Cerebellar cortex (tissue), 1 donor: ENCODE measurements at regions not wholly inside any gene's neighbourhood (a gene's known extent, or its start where the extent isn't known, plus 50 kb on each side); places are given as distances from the start of the nearest gene placed in this dataset.

Source experiments
- DNase-seq: peaks from one replicate; pipeline ENCODE4 v3.0.0-alpha.2; 2015; ENCODE audit warnings: low spot score

DNA sequence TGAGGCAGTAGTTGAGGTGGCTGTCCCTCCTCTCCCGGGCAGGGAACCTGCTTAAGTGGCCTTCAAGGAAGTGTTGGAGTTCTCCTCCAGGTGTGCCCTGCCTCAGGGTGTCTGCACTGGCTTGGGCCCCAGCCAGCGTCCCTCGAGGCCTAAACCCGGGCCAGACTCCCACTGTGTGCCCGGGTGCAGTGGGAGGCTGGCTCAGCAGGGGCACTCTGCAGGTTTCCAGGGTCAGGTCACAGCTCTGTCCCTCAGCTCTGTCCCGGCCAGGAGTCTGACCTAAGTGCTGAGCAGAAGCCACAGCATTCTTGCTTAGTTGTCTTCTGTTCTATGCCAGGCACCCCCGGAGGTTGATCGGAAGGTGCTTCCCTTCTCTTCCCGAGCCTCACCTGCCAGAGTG, 69.0 kb upstream of the OTOS start:
- no peak for DNase-seq

DNA sequence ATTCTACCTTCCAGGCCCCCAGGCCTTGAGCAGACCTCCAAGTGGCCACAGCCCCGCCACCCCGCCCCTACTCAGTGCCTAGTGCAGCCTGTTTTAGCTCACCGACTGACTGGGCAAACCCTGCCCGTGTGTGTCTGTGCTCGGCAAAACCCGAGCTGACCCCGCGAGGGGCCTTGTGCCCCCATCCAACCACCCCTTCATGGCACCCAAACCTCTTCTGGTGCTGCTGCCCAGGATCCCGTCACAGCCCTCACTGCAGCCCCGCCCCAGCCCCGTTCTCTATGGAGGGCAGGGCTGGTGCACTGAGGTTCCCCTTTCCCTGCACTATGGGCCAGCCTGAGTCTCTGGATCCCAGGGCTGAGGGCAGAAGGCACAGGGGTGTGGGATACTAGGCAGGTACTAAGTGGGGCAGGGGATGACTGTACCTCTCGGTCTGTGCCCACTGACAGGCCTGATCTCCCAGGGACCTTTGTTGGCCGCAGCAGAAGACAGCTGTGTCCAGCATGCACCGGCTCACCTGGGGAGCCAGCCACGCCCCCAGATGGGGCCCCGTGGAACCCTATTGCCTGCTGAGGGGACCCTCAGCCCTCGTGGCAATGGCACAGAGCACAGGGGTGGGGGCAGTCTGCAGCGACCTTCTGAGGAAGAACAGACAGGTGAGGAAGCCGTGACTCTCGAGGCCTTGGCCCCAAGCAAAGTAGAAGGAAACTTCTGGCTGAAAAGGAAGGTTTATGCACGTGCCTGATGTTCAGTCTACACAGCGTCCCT, 69.9 kb upstream of the OTOS start:
- no peak for DNase-seq

DNA sequence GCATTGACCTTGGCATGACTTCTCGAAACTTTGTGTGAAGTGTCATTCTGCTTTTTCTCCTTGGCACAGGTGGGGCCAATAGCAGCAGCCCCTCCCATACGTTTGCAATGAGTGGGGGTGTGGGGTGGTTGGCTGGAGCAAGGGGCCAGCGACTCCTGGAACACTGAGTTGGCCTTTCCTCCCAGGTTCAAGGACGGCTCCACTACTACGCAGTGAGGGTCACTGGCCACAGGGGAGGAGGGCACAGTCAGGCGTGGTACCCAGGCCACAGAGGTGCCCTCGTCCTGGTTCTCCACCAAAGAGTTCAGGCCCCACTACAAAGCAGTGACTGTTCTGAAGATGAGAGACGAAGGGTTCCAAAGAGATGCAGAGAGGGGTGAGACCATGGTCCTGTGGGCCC, 70.6 kb upstream of the OTOS start:
- DNase-seq, result no peak

DNA sequence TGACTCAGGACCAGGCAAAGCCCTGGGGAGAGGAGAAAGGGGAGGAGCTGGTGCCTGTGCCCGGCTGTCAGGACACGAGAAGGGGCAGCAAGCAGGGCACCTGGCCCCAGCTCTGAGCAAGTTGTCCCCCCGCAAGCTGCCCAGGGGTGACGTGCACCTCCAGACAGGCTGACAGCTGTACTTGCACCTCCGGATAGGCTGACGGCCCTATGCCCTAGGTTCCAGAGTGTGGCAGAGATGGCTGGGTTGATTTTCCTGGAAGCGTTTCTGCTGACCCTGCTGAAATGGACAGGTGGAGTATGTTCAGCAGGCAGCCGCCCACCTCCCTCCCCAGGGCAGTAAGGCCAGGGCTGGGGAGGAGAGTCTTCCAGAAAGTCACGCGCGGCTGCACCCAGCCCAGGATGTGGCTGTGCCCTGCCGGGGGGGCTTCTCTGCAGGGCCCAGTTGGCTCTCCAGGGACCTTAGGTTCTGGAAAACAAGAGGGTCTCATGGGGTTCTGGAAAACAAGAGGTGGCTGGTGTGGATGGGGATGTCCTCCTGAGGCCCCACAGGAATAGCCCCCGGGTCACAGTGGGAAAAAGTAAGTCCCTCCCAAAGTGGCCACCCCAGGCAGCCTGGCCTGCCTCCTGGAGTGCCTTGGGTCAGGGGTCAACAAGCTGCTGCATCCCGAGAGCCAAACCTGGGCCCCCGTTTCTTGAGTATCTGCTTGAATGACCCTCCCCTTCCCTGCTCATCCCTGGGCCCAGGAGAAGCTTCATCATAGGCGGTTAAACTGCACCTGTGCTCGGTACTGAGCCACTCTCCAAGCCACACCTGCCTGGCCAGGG, 71.4 kb upstream of the OTOS start:
- DNase-seq, result no peak

DNA sequence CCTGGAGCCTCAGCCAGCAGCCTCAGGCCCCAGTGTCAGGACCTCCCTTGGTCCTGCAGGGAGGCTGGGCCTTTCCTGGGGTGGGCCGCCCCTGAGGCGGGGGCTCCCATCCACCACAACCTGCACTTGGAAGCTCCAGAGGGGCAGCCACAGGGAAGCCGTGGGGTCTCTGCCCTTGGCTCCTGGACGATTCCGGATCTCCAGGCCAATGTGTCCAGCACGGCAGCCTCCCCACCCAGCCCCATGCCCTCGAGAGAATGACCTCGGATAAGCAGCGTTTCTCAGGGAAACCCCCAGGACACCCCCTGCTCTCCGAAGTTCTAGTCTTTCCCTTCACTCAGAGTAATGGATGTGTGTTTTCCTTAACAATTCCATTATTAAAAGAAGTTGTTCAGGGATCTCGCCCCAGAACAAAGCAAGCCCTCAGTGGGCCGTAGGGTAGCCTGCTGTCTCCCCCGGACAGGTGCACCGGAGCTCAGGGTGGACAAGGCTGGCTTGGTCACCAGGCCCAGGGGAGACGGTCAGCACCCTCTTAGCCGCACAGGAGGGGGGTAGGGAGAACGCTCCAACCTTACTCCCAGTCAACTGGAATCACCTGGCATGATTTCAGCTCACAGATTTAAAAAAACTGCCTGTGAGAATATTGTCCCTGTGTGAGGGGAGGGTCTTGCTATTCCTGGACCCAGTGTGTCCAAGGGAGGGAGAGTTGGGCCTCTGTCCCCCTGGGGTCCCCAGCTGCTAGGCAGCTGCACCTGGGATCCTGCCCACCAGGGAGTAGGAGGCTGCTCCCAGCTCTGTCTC, 72.2 kb upstream of the OTOS start:
- DNase-seq, result no peak

DNA sequence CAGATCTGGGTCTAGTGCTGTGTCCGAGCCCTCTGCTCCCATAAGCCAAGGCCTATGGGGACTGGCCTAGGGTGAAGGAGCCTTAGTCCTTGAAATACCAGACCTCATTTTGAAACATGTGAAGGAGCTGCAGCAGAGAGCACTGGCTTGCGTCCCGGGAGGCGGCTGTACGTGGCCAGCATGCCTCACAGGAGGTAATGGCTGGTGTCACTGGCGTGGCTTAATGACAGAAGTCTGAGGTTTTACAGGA, 72.7 kb upstream of the OTOS start:
- no peak for DNase-seq

DNA sequence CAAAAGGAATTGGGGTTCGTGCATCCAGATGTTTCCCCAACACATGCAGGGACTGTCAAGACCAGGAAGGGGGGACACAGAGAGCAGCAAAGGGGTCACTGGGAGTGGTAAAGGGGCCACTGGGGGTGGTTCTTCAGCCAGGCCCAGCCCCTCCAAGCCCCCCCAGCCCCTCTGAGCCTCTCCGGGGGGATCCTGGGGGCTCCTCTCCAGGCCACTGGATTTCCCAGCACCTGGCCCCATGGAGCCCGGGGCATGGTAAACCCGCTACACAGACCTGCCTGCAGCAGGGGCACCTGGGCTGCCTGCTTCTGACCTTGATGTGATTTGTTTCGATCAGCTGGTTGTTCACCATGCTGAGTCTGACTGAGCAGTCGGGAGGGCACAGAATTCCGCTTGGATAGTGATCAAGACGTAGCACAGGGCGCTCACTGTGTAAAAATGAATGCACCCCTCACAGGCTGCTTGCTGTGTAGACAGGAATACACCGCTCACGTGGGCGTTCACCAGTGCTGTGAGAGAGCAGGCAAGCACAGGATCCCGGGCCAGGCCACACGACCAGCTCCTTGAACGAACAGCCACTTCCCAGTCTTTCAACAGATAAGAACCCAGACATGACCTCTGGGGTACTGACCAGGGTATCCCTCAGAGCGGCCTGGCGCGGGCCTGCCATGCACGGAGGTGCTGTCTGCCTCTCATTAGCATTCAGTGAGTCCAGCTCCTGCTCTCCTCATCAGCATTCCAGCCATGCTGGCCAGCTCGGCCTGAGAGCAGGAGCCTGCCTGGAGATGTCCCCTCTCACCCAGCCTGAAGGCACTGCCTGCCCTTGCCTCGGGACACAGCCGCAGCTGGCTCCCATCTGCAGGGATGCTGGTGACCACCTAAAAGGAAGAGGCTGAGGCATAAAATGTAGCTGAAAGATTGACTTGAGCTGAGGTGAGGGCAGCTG, 73.3 kb upstream of the OTOS start:
- no peak for DNase-seq

DNA sequence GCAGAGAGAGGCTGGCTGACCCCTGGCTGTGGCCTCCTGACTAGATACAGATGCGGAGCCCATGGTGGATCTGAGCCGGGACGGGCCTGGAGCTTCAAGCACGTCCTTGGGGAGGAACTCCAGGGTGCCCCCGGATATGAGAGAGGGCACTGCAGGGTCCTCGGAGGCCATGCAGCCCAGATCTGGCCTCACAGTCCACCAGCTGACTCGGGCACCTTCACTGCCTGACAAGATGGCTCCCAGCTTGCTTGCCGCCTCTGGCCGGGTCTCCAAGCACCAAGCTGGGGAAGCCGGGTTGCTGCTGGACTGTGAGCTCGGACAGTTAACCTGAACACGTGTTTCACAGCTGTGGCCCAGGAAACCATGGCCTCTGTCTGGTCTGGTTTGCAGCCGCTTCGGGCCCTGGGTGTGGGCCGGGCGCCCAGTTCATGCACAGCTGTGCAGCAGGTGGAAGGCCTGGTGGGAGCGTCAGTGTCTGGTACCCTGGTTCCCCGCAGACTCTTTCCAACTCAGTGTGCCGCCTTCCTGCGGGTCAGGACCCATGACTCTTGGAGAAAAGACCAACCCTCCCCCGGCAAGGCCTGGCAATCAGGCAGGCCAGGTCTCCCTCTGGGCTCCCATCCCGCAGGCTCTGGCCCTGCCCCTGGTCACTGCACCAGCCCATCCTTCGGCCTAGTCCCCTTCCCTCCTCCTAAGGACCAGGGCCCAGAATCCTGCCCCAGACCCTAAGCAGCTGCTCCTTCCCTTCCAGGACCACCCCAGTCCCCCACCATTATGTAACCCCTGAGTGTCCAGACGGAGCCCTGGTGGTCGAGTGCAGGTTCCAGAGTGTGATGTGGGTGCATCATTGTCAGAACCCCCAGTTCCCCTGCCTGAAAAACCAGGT, 74.6 kb upstream of the OTOS start:
- DNase-seq, result no peak

DNA sequence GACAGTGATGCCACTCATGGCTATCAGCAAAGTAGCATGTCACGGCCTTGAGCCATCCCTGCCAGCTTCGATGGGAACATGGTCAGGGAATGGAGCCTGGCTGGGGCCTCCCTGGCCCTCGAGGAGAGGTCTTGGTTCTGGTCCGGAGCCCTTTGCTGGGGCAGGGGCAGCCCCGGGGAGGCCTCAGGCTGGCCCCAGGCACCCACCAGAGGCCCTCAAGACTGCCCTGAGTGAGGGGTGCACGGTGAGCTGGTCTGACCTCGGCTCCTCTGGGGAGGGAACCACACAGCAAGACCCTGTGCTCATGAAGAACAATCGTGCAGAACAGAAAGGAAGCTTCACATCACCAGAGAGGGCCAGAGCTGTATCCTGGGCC, 75.2 kb upstream of the OTOS start:
- DNase-seq, result no peak

DNA sequence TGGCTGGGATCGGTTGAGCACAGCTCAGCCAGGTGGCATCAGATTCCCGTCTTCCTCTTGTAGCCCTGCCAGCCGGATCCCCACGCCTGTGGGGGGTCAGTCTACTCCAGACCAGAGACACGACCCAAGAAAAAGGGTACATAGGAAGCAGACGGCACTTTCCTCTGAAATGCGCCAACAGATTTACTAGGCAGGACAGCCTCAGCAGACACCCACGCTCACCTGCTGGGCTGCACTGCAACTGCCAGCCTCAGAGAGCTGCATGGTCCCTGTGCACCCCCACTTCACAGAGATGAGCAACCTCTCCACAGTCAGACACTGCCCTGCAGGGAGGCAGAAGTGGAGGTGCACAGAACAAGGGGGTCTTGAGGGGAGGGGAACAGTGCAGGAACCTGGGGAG, 75.7 kb upstream of the OTOS start:
- DNase-seq, result no peak

DNA sequence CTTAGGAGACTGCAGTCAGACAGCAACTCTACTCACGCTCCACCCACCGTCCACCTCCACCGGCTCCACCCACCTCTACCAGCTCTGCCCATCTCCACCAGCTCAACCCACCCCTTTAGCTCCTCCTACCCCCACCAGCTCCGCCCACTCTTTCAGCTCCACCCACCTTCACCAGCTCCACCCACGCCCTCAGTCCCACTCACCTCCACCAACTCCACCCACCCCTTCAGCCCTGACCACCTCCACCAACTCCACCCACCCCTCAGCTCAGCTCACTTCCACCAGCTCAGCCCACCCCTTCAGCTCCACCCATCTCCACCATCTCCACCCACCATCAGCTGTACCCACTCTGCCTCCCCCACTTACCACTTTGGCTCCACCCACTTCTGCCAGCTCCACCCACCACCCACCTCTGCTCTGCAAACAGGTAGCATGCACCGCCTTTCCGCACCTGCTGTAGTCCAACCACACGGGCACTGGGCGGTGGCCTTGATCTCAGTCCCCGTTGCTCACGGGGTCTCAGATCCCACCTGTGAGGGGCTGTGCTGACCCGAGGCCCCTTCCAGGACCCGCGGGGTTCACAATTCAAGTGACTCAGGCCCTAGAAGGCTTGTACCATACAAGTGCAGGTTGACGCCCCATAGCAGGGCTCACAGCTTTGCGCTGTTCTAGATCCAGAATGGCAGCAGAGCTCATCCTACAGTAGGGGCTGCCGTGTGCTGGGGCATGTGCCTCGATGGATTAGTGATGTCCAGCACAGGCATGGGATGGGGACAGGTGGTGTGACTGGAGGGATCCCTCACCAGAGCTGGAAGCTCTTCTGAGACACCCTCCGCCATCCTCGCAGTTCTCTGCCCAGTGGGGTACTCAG, 77.2 kb upstream of the OTOS start:
- no peak for DNase-seq

DNA sequence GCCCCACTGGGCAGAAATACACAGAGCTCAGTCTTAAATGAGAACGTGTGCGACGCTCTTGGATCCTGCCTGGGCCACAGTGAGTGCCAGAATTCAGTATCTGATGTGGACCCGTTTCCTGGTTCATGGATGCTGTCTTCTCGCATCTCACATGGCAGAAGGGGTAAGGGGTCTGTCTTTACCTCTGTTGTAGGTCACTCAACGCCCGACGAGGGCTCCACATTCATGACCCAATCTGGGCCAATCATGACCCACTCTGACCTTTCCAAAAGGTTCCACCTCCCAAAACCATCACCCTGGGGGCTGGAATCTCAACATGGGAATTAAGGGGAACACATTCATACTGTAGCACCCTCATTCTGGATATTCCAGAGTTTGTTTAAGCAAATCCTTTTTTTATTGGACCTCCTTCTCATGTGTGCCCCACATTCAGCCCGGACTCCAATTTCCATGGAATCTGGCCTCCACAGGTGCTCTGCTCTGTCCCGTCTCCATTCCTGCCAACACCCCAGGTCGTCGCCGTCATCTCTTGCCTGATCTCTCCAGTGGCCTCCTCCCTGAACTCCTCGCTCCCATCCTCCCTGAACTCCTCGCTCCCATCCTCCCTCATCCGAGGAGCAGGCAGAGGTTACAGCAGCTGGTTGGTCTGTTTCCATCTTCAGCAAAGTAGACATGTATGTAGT, 78.9 kb upstream of the OTOS start:
- no peak for DNase-seq

DNA sequence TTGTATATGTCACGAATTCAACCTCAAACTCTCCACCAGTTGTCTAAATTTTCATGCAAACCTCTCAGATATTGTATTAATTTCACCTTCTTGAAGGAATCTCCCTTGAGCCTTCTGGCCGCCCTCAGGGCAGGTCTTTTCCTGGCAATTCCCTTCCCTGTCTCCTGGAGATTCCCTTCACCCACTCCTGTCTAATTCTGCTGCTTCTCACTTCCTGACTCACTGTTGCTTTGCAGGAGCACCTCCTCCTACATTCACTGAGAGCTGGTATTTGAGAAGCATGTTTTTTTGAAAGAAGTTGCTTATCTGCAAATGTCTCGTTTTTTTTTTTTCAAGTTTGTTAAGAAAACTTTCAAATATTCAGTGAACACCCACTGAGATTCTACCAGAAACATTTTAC, 79.9 kb upstream of the OTOS start:
- DNase-seq, result no peak

DNA sequence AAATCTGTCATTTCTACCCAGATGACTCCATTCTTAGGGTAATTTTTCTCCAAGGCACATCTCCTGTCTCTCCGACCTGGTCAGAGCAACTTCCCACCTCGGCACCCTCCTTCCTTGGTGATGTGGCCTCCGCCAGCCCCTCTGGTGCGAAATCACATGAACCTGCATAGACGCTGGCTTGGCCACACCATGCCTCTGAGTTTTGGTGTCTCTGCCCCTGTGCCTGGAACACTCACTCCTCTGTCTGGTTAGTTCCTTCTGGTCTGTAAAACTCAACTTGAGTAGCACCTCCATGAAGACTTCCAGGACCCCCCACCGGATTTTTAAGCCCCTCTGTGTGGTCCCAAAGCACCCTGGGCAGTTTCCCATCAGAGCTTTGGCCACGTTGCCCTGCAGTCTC, 83.2 kb upstream of the OTOS start:
- DNase-seq, result no peak

DNA sequence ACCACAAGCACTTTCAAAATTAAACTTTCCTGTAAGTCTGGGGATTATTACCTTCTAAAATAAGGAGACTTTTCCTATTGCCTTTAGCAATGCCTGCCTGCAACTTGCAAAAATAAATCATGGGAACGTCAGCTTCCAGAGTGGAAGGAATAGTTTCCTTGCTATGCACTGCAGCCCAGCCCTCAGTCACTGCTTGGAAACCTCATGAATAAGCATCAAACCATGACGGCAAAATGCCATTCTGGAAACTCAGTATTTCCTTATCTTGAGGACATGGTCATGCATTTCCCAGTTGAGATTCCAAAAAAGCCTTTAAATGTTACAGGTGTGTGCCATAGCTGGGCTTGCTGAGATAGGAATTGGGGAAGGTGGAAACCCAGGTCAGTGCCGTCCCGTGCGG, 84.2 kb upstream of the OTOS start:
- DNase-seq, result no peak

DNA sequence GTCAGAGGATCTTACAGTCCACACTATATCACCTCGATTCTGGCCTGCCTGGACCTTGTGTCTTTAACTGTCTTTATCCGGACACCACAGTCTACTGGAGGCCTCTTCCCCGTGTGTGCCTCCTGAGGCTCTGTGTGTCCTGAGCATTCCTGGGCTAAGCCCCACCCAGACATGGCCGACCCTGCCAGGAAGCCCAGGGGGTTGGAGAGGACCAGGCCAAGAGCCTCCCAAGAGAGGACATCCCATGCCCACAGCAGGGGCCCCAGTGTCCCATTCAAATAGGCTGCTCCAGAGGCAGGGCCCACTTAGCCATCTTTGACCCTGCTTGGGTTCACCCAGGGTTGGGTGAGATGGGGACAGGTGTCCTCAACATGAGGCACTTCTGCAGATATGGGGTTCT, 84.7 kb upstream of the OTOS start:
- no peak for DNase-seq

DNA sequence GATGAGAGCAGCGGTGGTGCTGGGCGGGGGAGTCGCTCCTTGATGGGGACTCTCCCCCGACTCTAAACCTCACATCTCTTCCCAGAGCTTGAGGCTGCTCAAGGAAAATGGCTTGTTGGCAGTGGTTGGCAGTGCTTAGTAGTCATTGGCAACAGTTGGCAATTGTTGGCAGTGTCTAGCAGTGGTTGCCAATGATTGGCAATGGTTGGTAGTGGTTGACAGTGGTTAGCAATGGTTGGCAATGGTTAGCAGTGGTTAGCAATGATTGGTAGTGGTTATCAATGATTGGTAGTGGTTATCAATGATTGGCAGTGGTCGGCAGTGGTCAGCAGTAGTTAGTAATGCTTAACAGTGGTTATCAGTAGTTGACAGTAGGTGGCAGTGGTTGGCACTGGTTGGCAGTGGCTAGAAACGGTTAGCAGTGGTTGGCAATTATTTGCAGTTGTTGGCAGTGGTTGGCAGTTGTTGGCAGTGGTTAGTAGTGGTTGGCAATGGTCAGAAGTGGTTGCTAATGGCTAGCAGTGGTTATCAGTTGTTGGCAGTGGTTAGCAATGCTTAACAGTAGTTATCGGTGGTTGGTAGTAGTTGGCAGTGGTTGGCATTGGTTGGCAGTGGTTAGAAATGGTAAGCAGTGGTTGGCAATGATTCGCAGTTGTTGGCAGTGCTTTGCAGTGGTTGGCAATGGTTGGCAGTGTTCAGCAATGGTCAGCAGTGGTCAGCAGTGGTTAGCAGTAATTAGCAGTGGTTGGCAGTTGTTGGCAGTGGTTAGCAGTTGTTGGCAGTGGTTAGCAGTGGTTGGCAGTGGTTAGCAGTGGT, 85.4 kb upstream of the OTOS start:
- no peak for DNase-seq
